KBM-7 (cell line): ENCODE measurements at regions not wholly inside any gene's neighbourhood (a gene's known extent, or its start where the extent isn't known, plus 50 kb on each side); places are given as distances from the start of the nearest gene placed in this dataset.
"Not testable (repeated sequence)": the region's sequence is repeated elsewhere in the genome, so short reads cannot be mapped to it uniquely, and the experiment has no call there.

Experiments used
- DNase-seq: peaks from one replicate; pipeline ENCODE4 v3.0.0-alpha.2; 2015
- in situ Hi-C: fragments of 300-500 bp; cut with MboI; formaldehyde crosslinking; loops from 2 replicates; pipeline ENCODE4 v1.14.3; 2020; ENCODE audit warnings: low sequenced_read_pairs, low pct_unique_long_range_greater_than_20kb, mixed read lengths

DNA sequence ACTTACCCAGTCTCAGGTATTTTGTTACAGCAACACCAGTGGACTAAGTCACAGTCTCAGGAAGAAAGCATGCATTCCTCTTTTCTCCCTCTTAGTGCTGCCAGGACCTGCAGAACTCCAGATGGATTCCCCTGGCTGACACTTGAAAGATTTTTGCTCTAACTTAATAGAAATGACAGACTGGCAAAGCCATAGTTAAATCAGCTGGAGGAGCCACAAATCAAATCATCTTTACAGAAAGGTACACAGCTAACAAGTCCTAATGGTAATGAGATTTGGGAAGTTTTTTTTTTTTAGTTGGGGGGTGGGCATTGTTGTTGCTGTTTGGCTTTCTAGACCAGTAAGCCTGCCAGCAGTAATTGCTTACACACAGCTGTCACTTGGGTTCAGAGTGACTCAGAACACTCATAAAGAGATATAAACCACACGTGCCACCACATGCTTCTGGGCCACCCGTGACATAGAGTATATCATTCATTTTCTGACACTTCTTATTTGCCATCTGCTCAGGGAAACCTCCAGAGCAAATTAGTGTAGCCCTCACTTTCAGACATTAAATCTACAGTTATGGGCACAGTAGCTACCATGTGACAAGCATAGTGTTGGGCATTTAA lies 72.4 kb downstream of the FH start:
- no peak for DNase-seq
- in situ Hi-C loops = no loop called here

DNA sequence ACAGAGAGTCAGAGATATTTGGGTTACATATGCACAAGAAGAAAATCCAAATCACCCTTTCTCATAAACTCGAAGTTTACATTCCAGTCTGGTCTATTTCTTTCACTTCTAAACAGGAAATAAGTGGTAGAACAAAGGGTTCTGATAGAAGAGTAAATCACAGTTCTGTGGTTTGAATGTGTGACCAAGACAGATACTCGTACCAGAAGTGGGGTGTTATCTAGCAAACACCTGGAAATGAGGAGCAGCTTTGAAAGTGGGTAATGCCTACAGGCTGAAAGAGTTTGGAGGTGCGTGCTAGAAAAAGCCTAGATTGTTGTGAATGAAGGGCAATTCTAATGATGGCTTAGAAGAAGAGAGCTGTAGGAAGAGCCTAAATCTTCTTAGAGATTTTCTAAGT lies 74.7 kb downstream of the FH start:
- in situ Hi-C loops = no loop called here
- no peak for DNase-seq

DNA sequence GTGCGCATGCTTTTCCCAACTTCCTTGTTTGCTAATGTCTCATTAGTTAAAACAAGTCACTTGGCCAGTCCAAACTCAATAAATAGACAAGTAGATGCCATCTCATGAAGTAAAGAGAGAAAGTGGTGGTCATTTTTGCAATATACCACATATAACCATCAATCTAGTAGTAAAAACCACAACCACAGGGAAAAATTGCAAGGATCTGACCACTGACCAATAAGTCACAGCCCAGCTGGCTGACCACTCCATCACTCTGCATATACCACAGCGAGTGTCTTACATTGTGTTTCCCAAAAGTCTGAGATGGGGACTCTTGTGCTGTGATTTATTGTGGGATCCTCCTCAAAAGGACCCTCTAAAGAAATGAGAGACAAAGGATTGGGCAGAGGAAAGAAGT lies 76.0 kb downstream of the FH start:
- no peak for DNase-seq
- in situ Hi-C loops = no loop called here

DNA sequence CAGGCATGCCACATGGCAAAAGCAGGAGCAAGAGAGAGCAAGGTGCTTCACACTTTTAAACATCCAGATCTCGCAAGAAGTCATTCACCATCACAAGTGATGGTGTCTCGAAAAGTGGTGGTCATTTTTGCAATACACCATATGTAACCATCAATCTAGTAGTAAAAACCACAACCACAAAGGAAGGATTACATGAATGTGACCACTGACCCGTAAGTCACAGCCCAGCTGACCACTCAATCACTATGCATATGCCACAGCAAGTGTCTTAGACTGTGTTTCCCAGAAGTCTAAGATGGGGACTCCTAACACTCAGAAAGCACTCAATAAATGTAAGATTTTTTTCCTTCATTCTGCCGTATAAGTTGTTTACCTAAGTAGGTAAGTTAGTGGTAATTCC lies 76.9 kb downstream of the FH start:
- DNase-seq = no peak
- in situ Hi-C loops = no loop called here

DNA sequence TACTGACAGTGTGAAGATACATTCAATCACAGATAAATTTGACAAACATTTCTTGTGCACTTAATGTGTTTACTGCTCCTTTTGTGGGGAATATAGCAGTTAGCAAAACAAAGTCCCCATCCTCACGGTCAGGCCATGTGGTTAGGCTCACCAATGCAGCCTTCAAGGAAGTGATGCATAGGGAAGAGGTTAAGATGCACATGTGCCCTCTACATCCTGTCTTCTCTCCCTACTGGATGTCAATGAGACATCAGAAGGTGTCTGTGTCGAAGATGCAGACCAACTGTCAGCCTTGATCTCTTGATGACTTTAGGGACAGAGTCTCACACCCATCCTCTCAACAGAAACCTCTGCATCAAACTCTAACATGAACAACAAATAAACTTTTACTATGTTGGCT lies 78.7 kb downstream of the FH start:
- DNase-seq = no peak
- in situ Hi-C loops = no loop called here

DNA sequence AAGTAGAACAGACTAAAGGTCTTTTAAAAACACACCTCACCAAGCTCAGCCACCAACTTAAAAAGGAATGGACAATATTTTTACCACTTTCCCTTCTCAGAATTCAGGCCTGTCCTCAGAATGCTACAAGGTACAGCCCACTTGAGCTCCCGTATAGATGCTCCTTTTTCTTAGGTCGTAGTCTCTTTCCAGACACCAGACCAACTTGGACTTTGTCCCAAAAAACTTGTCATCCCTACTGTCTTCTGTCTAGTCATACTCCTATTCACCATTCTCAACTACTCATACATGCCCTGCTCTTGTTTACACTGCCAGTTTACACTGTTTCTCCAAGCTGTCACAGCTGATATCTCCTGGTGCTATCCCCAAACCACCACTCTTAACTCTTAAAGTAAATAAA lies 80.9 kb downstream of the FH start:
- DNase-seq, in situ Hi-C loops: not testable (repeated sequence)

DNA sequence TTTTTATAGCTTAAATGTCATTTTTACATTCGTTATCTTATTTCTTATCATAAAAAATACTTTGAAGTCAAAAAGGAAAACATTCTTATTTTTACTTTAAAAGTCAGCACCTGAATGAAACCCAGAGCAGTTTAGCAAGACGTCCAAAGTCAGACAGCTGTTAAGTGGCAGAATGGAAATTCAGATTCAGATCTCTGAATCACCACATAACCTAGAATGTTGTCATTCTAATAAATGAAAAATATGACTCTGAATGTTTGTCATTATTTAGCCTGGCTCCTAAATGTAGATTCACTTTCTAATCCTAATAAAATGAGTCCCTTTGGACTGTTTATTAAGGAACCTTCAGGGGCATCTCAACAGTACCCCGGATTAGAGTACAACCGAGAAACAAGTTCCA lies 75.2 kb upstream of the RGS7 start:
- in situ Hi-C loops = no loop called here
- no peak for DNase-seq

DNA sequence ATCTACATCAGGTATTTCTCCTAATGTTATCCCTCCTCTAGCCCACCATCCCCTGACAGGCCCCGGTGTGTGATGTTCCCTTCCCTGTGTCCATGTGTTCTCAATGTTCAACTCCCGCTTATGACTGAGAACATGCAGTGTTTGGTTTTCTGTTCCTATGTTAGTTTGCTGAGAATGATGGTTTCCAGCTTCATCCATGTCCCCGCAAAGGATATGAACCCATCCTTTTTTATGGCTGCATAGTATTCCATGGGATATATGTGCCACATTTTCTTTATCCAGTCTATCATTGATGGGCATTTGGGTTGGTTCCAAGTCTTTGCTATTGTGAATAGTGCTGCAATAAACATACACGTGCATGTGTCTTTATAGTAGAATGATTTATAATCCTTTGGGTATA lies 68.1 kb upstream of the RGS7 start:
- in situ Hi-C loops, DNase-seq: not testable (repeated sequence)

DNA sequence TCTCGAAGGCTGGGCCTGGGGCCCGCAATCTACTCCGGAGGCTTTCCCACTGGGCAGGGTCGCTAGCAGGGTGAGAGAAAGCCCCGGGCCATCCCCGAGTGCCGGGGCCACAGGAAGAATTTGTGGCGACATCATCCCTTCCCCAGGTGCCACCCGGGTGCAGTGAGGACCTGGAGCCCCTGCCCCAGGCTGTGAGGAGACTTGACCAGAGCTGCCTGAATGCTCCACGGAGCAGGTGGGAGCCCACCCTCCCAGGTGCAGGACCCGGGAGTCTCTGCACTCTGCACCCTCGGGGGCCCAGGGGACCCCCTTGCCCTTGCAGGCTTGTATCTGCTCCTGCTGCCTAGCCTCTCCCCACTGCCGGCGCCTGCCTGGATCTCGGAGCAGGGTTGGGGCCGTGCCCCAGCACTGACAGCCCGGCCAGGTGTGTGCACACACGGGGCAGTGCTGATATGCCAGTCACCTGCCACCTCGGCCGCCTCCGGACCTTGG lies 67.5 kb upstream of the RGS7 start:
- no peak for DNase-seq
- in situ Hi-C loops = no loop called here

DNA sequence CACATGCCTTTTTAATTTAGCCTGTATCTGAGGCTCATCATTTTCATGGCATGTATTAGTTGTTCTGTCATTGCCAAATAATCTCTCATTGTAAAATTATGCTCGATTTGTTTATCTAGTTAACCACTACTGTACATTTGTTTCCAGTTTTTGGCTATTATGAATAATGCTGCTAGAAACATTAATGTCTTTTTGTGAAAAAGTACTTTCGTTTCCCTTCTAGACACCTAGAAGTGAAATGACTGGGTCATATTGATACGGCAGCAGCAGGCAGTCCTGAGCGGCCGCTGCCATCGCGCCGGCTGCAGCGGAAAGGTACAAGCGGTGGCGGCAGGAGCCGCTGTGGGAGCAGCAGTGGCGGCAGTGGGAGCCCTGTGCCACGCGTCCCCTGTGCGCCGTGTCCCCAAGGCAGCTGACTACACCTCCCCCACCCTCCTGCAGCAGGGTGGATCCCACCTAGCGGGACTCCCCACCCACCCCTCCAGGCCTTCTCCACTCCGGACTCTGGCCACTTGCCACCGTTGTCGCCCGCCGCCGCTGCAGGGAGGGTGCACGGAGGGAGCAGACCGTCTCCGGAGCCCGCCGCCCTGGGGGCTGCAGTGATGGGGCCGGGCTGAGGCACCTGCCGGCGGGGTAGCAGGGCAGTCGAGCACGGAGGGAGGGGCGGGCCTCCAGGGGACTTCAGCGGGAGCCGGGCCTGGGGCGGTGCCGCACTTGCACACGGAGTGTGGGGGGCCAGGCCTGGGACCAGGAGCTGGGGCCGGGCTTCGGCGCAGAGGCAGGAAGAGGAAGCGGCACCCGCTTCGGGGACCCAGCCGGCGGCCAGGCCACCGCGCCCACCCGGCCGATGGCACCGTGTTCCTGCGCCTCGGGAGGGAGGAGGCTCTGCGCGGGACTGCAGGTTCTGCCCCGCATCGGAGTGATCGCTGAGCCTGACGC lies 66.8 kb upstream of the RGS7 start:
- in situ Hi-C loops = no loop called here
- peak; percentile 49 for DNase-seq

DNA sequence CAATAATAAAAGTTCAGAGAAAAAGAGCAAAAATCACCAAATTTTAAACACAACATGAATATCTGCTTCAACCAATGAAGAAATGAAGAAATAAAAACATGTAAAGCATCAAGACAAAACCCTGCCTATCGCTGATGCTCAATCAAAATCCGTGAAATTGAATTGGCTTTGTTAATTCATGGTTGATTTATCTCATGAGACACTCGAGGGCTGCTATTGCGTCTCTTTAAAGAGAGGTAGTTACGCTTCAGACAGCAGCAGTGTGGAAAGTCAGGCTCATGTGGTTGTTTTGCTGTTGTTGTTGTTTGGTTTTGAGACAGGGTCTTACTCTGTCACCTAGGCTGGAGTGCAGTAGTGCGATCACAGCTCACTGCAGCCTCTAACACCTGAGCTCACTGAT lies 65.5 kb upstream of the RGS7 start:
- in situ Hi-C loops = no loop called here
- no peak for DNase-seq

DNA sequence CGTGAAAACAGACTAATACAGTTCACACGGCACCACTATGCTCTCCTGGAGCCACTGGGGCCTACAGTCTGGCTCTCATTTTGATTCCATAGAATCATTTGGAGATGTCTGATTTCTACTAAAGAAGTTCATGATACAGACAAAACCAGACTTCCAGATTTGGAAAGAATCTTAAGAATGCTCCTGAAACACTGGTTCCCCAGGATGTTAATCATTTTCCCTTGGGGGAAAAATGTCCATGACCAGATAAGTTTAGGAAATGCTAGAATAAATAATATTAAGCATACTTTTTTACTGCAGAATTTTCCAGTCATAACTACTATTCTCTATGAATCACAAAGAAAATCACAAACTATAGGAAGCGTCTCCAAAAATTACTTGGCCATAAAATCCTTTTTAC lies 63.0 kb upstream of the RGS7 start:
- DNase-seq = no peak
- in situ Hi-C loops = no loop called here

DNA sequence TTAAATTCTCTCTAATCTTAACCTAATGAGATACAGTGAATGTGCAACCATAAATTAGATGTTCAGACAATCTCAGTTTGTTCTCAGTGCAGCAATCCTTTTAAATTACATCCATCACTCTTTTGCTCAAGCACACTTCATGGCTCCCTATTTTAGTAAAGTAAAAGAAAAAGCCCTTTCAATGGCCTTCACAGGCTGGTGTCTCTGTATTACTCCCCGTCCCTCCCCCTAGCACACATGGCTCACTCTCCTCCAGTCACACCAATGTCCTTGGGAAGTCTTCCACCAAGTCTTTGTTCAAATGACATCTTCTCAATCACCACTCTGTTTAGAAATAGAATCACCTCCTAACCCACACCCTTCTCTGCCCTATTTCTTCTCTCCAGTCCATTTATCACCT lies 60.3 kb upstream of the RGS7 start:
- in situ Hi-C loops = no loop called here
- no peak for DNase-seq

DNA sequence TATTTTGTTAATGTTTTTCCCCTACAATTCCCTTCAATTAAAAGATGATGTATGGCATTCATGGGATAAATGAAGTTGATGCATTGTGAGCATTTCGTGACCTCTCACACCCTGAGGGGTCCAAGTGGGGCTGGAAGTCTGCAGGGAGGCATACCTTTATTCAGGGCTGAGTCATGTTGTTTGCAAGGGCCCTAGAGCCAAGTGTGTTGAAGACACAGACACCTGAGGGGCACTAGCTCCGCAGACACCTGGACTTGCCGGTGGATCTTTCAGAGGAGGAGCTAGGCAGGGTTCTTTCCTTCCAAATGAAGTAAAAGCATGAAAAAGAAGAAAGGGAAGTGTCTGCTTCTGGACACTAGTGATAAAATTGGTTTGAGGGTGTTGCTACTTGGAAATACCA lies 57.0 kb upstream of the RGS7 start:
- in situ Hi-C loops = no loop called here
- DNase-seq = no peak

DNA sequence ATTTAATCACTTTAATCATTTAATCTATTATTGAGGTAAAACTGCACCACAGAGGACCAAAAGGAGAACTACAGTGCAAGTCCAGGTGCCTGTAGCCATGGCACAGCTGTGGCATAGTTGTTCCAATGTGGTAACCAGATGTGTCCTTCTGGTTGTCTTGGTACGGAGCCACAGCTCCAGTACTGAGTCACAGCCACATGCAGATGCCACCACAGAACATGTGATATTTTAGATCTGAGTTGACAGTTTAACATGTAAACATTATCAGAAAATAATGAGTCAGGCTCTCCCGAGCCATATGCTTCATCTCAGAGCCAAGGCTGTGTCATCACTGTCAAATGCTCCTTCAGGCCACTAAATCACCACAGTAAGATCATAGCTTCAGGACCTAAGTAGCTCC lies 56.4 kb upstream of the RGS7 start:
- DNase-seq = no peak
- in situ Hi-C loops = no loop called here

DNA sequence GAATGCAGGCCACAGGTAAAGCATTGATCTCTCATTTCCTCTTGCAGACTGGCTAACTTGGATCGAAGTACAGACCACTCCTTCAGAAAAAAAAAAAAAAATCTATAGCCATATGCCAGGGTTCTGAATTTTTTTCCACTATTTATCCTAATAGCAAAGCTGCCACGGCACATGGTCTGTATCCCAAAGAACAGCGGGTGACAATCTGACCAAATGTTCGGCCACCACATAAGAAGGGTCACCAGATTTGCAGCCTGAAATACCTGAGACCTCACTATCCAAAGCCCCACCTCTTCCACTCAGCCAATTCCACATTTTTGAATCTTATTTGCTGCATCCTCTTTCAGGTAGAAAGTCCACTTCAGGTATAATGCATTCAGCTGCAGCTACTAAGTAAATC lies 55.6 kb upstream of the RGS7 start:
- in situ Hi-C loops = no loop called here
- DNase-seq = no peak

DNA sequence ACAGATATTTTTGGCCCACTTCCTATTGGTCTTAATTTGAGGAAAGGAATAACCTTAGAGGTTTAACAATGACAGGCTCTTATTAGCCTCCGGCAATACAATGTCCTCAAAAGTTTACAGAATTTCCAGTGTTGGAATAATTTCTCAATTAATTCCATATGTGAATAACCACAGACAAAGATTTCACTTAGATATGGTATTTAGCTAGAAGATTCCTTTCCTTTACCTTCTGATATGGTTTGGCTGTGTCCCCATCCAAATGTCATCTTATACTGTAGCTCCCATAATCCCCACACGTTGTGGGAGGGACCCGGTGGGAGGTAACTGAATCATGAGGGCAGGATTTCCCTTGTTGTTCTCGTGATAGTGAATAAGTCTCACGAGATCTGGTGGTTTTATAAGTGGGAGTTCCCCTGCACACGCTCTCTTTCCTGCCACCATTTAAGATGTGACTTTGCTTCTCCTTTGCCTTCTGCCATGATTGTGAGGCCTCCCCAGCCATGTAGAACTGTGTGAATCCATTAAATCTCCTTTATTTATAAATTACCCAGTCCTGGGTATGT lies 54.9 kb upstream of the RGS7 start:
- no peak for DNase-seq

DNA sequence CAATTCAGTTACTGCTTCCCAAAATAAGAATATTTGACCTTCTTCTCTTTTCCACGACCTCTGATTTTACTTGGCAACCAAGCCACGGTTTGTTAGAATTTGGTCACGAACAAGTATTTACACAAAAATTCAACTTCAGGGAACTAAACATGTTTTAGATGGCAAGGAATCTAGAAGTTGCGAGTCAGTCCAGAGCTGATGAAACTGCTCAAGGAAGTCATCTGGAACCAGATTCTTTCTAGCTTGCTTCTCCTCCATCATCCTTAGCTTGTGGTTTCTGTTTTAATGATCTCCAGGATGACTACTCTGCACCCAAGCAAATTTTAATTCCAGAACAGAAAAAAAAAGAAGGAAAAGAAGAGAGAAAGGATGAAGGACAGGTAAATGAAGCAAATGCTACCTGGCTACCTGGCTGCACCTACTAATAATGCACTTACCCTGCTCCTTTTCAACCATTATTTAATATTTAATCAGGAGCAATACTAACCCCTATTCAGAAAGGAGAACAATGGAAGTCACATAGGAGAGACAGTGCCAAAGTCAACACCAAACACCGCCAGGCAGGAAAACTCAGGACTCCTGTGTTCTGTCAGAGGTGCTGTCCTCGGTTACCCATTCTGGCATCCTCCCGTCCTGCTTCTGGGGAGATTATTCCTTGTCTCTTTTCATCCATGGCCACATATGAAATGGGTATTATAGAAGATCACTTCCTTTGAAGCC lies 54.2 kb upstream of the RGS7 start:
- in situ Hi-C loops = no loop called here
- no peak for DNase-seq

More for the DNA sequence above, 54.9 kb upstream of the RGS7 start:
- in situ Hi-C loops = no loop called here

DNA sequence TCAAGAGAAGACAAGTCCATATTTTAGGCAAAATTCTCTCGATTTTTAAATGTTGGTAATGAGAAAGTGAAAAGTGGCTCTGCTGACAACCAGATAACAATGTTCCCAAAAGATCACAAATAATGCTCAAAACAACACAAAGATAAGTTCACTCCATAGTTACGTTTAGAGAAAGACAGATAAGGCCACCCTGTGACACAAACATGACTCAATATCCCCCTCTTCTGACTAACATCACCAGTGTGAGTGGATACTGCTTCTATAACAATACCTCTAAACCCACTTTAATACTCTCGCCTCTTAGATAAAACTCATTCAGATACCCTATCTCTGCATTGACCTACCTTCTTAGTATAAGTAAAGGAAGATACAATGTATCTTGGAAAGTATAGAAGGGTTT lies 51.2 kb upstream of the RGS7 start:
- peak; percentile 8 for DNase-seq
- in situ Hi-C loops = no loop called here
